NB4 (cell line): ENCODE measurements at regions not wholly inside any gene's neighbourhood (a gene's known extent, or its start where the extent isn't known, plus 50 kb on each side); places are given as distances from the start of the nearest gene placed in this dataset.
"Not testable (repeated sequence)": the region's sequence is repeated elsewhere in the genome, so short reads cannot be mapped to it uniquely, and the experiment has no call there.

Experiments
- DNase-seq: peaks from one replicate; pipeline ENCODE4 v3.0.0; 2010; ENCODE audit warnings: low read depth
- H3K4me3 ChIP-seq: one replicate; pipeline ENCODE4 v1.5.1; 2011; ENCODE audit warnings: mild to moderate bottlenecking, low read depth, low read length, moderate library complexity
- CTCF ChIP-seq: IDR thresholded peaks from one replicate; pipeline ENCODE4 v1.5.1; 2012; ENCODE audit warnings: low read depth, low read length
- MYC ChIP-seq: IDR thresholded peaks from 2 replicates; pipeline ENCODE4 v1.6.1; 2011; ENCODE audit warnings: low read depth, low read length
- POLR2A ChIP-seq: IDR thresholded peaks from 2 replicates; pipeline ENCODE4 v1.6.1; 2011; ENCODE audit warnings: mild to moderate bottlenecking; ENCODE audit not compliant: insufficient read length; ENCODE audit errors: extremely low read depth
- TF ChIP-seq, protein P1 (sequence below): IDR thresholded peaks from 2 replicates; pipeline ENCODE4 v1.6.1; 2011; ENCODE audit warnings: low read depth, low read length

GRCh38 chr2:153575171-153575853 is 96.8 kb upstream of the RPRM start:
- DNase-seq = peak; percentile 4
- no peak overlapping the region for H3K4me3 ChIP-seq
- TF ChIP-seq, protein P1, sequence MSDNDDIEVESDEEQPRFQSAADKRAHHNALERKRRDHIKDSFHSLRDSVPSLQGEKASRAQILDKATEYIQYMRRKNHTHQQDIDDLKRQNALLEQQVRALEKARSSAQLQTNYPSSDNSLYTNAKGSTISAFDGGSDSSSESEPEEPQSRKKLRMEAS = no peak
- no peak for TF ChIP-seq POLR2A
- no peak for TF ChIP-seq CTCF
- no peak for TF ChIP-seq MYC

DNA sequence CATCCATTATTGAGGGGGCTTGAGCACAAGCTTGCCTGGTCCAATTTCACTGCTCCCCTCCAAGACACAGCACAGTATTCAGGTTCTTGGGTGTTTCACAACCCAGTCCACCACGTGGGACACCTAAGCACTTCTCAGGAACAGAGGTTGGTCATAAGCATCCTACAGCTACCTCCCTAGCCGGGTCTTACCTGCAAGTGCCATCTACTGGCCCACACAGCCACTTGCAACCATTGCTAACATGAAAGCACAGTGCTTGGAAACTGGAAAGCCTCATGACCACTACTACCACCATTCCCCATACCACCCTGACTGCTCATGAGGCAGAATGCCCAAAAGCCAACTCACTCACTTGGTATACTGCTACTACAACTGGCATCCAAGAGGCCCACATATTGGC is 105.7 kb upstream of the RPRM start:
- TF ChIP-seq MYC = no peak
- no peak for TF ChIP-seq CTCF
- TF ChIP-seq POLR2A = no peak
- TF ChIP-seq, protein P1 = no peak
- peak; percentile 4 for DNase-seq
- no peak overlapping the region for H3K4me3 ChIP-seq

- no peak for DNase-seq
- no peak overlapping the region for H3K4me3 ChIP-seq
- TF ChIP-seq, protein P1 = no peak
- TF ChIP-seq POLR2A (no peak), CTCF (no peak), MYC (no peak)
Observed at GRCh38 chr2:153588408-153588807, 109.8 kb upstream of the RPRM start.

DNA sequence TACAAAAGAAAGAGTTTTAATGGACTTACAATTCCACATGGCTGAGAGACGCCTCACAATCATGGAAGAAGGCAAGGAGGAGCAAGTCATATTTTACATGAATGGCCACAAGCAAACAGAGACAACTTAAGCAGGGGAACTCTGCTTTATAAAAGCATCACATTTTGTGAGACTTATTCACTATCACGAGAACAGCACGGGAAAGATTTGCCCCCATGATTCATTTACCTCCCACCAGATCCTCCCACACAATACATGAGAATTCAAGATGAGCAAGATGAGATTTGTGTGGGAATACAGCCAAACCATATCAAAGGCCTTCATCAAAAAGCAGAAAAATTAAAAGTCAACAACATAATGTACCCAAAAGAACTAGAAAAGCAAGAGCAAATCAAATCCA is 111.0 kb upstream of the RPRM start:
- DNase-seq = no peak
- H3K4me3 ChIP-seq = no peak overlapping the region
- TF ChIP-seq MYC (no peak), POLR2A (no peak), CTCF (no peak)
- TF ChIP-seq, protein P1 = no peak

DNA sequence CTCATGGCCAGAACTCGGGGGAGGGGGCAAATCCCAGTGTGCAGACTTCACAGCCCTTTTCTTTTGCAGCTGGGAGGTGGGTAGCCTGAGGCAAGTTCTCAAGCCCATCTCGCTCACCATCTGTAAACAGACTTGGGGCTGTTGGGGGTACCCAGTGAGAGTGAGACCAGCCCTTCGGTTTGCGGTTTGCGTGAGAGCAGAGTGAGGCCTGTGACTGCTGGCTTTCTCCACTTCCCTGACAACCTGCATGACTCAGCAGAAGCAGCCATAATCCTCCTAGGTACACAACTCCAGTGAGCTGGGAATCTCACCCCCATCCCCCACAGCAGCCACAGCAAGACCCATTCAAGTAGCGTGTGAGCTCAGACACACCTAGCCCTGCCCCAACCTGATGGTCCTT is 114.5 kb upstream of the RPRM start:
- H3K4me3 ChIP-seq, DNase-seq: not testable (repeated sequence)

DNA sequence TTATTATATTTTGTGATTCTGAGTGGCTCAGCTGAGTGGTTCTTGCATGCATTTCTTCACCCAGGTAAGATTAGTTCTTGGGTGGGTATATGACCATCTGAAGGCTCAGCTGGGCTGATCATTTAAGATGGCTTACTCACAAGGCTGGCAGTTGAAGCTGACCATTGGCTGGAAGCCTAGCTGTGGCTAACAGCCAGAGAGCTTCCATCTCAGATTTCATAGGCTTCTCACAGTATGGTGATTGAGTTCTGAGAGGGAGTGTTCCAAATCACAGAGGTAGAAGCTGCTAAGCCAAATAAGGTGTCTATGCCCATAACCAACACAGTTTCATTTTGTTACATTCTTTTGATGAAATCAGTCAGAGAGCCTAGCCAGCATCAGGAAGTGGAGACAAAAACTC is 117.4 kb upstream of the RPRM start:
- no peak overlapping the region for H3K4me3 ChIP-seq
- TF ChIP-seq CTCF (no peak), POLR2A (no peak), MYC (no peak)
- TF ChIP-seq, protein P1 = no peak
- DNase-seq = no peak
